Right lobe of liver (tissue), 4 donors: ENCODE measurements at regions not wholly inside any gene's neighbourhood (a gene's known extent, or its start where the extent isn't known, plus 50 kb on each side); places are given as distances from the start of the nearest gene placed in this dataset.

Experiments used
- POLR2A ChIP-seq: fragments of 450-650 bp; IDR thresholded peaks from one replicate; pipeline ENCODE4 v1.6.1; 2017; ENCODE audit warnings: antibody characterized with exemption, mild to moderate bottlenecking
- TF ChIP-seq, protein P1 (sequence below), 4 donors: fragments of 200-600 bp in 3 of 4; fragments of 450-650 bp in 1 of 4; IDR thresholded peaks; one replicate each; pipeline versions ENCODE4 v1.5.1 to v1.8.0; 2016 to 2022; ENCODE audit warnings: antibody characterized with exemption in 4 of 4, mild to moderate bottlenecking in 2 of 4
- donor health status: DM: no; HTN: no; CAD: no.
- donor health status: DM: no; HTN: no; CAD: no.
- donor health status: DM: no; HTN: yes; CAD: no.

DNA sequence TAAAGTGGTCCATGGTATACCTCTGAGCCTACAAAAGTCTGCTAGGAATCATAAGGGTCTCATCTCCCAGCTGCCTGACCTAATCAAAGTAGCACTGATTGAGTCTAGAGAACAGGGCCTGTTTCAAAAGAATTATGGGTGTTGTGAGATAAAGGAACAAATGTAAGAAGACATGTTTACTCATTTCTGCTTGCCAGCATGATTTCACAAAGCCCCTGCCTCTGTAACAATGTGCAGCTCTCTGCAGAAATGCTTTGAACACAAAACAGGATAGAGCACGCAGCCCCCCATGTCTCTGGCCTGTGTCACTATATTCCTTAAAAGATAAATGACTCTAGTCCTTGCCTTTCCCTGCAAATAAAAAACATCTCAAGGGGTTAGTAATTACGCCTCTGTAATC lies 94.7 kb upstream of the IGSF10 start:
- TF ChIP-seq, protein P1, sequence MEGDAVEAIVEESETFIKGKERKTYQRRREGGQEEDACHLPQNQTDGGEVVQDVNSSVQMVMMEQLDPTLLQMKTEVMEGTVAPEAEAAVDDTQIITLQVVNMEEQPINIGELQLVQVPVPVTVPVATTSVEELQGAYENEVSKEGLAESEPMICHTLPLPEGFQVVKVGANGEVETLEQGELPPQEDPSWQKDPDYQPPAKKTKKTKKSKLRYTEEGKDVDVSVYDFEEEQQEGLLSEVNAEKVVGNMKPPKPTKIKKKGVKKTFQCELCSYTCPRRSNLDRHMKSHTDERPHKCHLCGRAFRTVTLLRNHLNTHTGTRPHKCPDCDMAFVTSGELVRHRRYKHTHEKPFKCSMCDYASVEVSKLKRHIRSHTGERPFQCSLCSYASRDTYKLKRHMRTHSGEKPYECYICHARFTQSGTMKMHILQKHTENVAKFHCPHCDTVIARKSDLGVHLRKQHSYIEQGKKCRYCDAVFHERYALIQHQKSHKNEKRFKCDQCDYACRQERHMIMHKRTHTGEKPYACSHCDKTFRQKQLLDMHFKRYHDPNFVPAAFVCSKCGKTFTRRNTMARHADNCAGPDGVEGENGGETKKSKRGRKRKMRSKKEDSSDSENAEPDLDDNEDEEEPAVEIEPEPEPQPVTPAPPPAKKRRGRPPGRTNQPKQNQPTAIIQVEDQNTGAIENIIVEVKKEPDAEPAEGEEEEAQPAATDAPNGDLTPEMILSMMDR (IDR thresholded peaks at IDR 0.05), result no peak
- TF ChIP-seq POLR2A, result no peak
